Lung (tissue), 11 donors: ENCODE measurements at regions not wholly inside any gene's neighbourhood (a gene's known extent, or its start where the extent isn't known, plus 50 kb on each side); places are given as distances from the start of the nearest gene placed in this dataset.

ENCODE experiments used
- ATAC-seq: fragments of 200-7000 bp; cut with Tn5 transposase; one replicate; pipeline ENCODE4 v1.9.1; 2020; ENCODE audit warnings: moderate number of reproducible peaks; ENCODE audit not compliant: insufficient read depth, low FRiP score
- DNase-seq, 3 donors: peaks; one replicate each; pipeline ENCODE4 v3.0.0-alpha.2; 2013 to 2017
- H3K27ac ChIP-seq, 2 donors: one replicate each; pipeline ENCODE4 v1.5.1; 2013; ENCODE audit warnings: mild to moderate bottlenecking in 2 of 2, moderate library complexity in 2 of 2, control low read depth in 1 of 2, inconsistent platforms in 1 of 2, low read depth in 1 of 2, low read length in 1 of 2
- H3K27me3 ChIP-seq, 3 donors: one replicate each; pipeline ENCODE4 v1.5.1; 2013; ENCODE audit warnings: low read length in 2 of 3; ENCODE audit not compliant: control insufficient read depth in 3 of 3, insufficient read depth in 3 of 3
- H3K36me3 ChIP-seq, 4 donors: one replicate each; pipeline ENCODE4 v1.5.1; 2013; ENCODE audit warnings: low read length in 4 of 4, mild to moderate bottlenecking in 1 of 4, moderate library complexity in 1 of 4; ENCODE audit not compliant: control insufficient read depth in 4 of 4, insufficient read depth in 4 of 4
- H3K4me1 ChIP-seq, 5 donors: one replicate each; pipeline ENCODE4 v1.5.1; 2013; ENCODE audit warnings: low read length in 5 of 5, mild to moderate bottlenecking in 2 of 5, moderate library complexity in 1 of 5; ENCODE audit not compliant: control insufficient read depth in 5 of 5, insufficient read depth in 5 of 5
- H3K4me3 ChIP-seq: one replicate; pipeline ENCODE4 v1.5.1; 2013; ENCODE audit warnings: mild to moderate bottlenecking, control low read depth, moderate library complexity
- H3K9ac ChIP-seq, 2 donors: one replicate each; pipeline ENCODE4 v1.5.1; 2013; ENCODE audit warnings: low read length in 2 of 2, control low read depth in 1 of 2; ENCODE audit not compliant: insufficient read depth in 1 of 2
- H3K9me3 ChIP-seq, 4 donors: one replicate each; pipeline ENCODE4 v1.5.1; 2013; ENCODE audit warnings: low read length in 3 of 4, mild to moderate bottlenecking in 1 of 4, moderate library complexity in 1 of 4; ENCODE audit not compliant: control insufficient read depth in 4 of 4, insufficient read depth in 3 of 4
- CTCF ChIP-seq: IDR thresholded peaks from 2 replicates; pipeline ENCODE4 v1.5.1; 2012; ENCODE audit warnings: mild to moderate bottlenecking; ENCODE audit errors: control extremely low read depth, extremely low read depth
- WGBS, 2 donors: extraction: QIAGEN DNeasy Blood & Tissue Kit; methylation state at CpG; one replicate each; pipeline ENCODE4 v1.1.7; 2013; 5-methylcytosine and 5-hydroxymethylcytosine counted together
- donor health status: control.
- donor health status: control.
- donor health status: Bipolar disorder and iron deficiency.
- donor health status: healthy.
- donor health status: DM: yes; HTN: yes; CAD: no.

GRCh38 chr1:228996281-228996680, 261.0 kb downstream of the RHOU start:
- H3K27me3 ChIP-seq, result no peaks in the 10 kb centered on the region
- DNase-seq (no peak), ATAC-seq (no peak)
- H3K9me3 ChIP-seq, result no peaks in the 10 kb centered on the region
- H3K27ac ChIP-seq, result no peak overlapping the region
- no peaks in the 10 kb centered on the region for H3K36me3 ChIP-seq
- no peak for TF ChIP-seq CTCF
- no peak overlapping the region for H3K4me3 ChIP-seq
- 91 to 97% methylated on average over 6 of the region's 6 CpGs for WGBS, 2 donors
- no peak overlapping the region for H3K9ac ChIP-seq
- peaks cover 0 to 20% (median 3%) of the 10 kb centered on the region in 5 donors for H3K4me1 ChIP-seq

GRCh38 chr1:228997721-228998144, 262.5 kb downstream of the RHOU start:
- TF ChIP-seq CTCF, result no peak
- WGBS, 2 donors, result 96 to 98% methylated on average over 4 of the region's 4 CpGs
- Histone ChIP-seq H3K4me1 (peaks cover 0 to 18% (median 0%) of the 10 kb centered on the region in 5 donors), H3K9me3 (no peaks in the 10 kb centered on the region), H3K27me3 (no peaks in the 10 kb centered on the region), H3K4me3 (no peak overlapping the region), H3K9ac (no peak overlapping the region), H3K36me3 (no peaks in the 10 kb centered on the region), H3K27ac (no peak overlapping the region)
- ATAC-seq, result no peak
- DNase-seq, result no peak

GRCh38 chr1:228998179-228998578, 262.9 kb downstream of the RHOU start:
- no peak for TF ChIP-seq CTCF
- 74 to 89% methylated on average over 6 of the region's 6 CpGs for WGBS, 2 donors
- Histone ChIP-seq H3K27me3 (no peaks in the 10 kb centered on the region), H3K4me3 (no peak overlapping the region), H3K36me3 (no peaks in the 10 kb centered on the region), H3K9me3 (no peaks in the 10 kb centered on the region), H3K9ac (no peak overlapping the region), H3K27ac (no peak overlapping the region), H3K4me1 (peaks cover 0 to 21% (median 0%) of the 10 kb centered on the region in 5 donors)
- peak in 1 of 3 donors; percentile 12 for DNase-seq
- no peak for ATAC-seq
